GM12878 (cell line): ENCODE measurements at regions not wholly inside any gene's neighbourhood (a gene's known extent, or its start where the extent isn't known, plus 50 kb on each side); places are given as distances from the start of the nearest gene placed in this dataset.

Experiments used
- ATAC-seq: fragments of 200-7000 bp; cut with Tn5 transposase; 3 replicates; pipeline ENCODE4 v1.9.1; 2020; ENCODE audit warnings: mild to moderate bottlenecking, moderate library complexity
- BruUV-seq: library from RNA; stranded (reverse); fragments of 400-500 nt; replicated peaks from 2 replicates; lab custom pipeline; 2021; lab: Mats Ljungman, UMichigan
- CTCF ChIA-PET: fragments of 300-600 bp; sonication (Branson Sonifier 250); formaldehyde crosslinking; extraction: SDS; loops from one replicate; lab custom pipeline; 2021; ENCODE audit warnings: inconsistent platforms; lab: Yijun Ruan, JAX
- POLR2A ChIA-PET: fragments of 350-600 bp; formaldehyde crosslinking; extraction: SDS; loops from one replicate; lab custom pipeline; 2021; ENCODE audit warnings: inconsistent platforms; lab: Charles Lee
- RAD21 ChIA-PET: fragments of 300-600 bp; sonication (Branson Sonifier 250); formaldehyde crosslinking; loops from one replicate; lab custom pipeline; 2023; ENCODE audit warnings: antibody characterized with exemption; ENCODE audit not compliant: unreplicated experiment; lab: Charles Lee
- SMC1A ChIA-PET: fragments of 300-600 bp; sonication (Branson Sonifier 250); formaldehyde crosslinking; loops from one replicate; lab custom pipeline; 2023; ENCODE audit not compliant: unreplicated experiment, uncharacterized antibody; lab: Charles Lee
- DNase-seq: peaks from one replicate; pipeline ENCODE4 v3.0.0-alpha.2; 2011; ENCODE audit warnings: low read depth, low spot score
- FAIRE-seq: peaks from 3 replicates; lab custom pipeline; 2011; peaks lifted over from hg19 to GRCh38; lab: Jason Lieb, UNC
- H2AFZ ChIP-seq: 2 replicates; pipeline ENCODE4 v1.6.0; 2011; ENCODE audit warnings: low read depth, low read length, control low read depth; ENCODE audit not compliant: control insufficient read depth
- H3K27ac ChIP-seq: 2 replicates; pipeline ENCODE4 v1.5.1; 2011; ENCODE audit warnings: control low read depth; ENCODE audit not compliant: control insufficient read depth, insufficient read depth
- H3K27me3 ChIP-seq, 2 experiments: replicated peaks in 1 of 2; 2 replicates each; pipeline versions ENCODE4 v1.6.0 to v1.6.1; 2011; ENCODE audit warnings: low read length in 1 of 2; ENCODE audit not compliant: control insufficient read depth in 2 of 2, insufficient read depth in 2 of 2
- H3K36me3 ChIP-seq, 2 experiments: 2 replicates each; pipeline ENCODE4 v1.5.1; 2011; ENCODE audit warnings: low read length in 1 of 2; ENCODE audit not compliant: control insufficient read depth in 2 of 2, insufficient read depth in 2 of 2
- H3K4me1 ChIP-seq: 2 replicates; pipeline ENCODE4 v1.6.1; 2011; ENCODE audit warnings: mild to moderate bottlenecking, low read length, moderate library complexity, mixed read lengths; ENCODE audit not compliant: control insufficient read depth, insufficient read depth
- H3K4me2 ChIP-seq: 2 replicates; pipeline ENCODE4 v1.6.0; 2011; ENCODE audit warnings: control low read depth; ENCODE audit not compliant: control insufficient read depth, insufficient read depth
- H3K4me3 ChIP-seq: fragments of 200-600 bp; sonication (generic); 2 replicates; pipeline ENCODE4 v1.5.1; 2016
- H3K79me2 ChIP-seq: 2 replicates; pipeline ENCODE4 v1.6.0; 2011; ENCODE audit warnings: low read length; ENCODE audit not compliant: control insufficient read depth, insufficient read depth
- H3K9ac ChIP-seq: 2 replicates; pipeline ENCODE4 v1.8.0; 2011; ENCODE audit warnings: low read length, control low read depth, mixed read lengths; ENCODE audit not compliant: control insufficient read depth, insufficient read depth
- H3K9me3 ChIP-seq: replicated peaks from 3 replicates; pipeline ENCODE4 v1.5.1; 2011; ENCODE audit warnings: mild to moderate bottlenecking, low read length; ENCODE audit not compliant: control insufficient read depth, insufficient read depth
- H4K20me1 ChIP-seq: 2 replicates; pipeline ENCODE4 v1.6.0; 2011; ENCODE audit not compliant: control insufficient read depth, insufficient read depth
- BRCA1 ChIP-seq: IDR thresholded peaks from 2 replicates; pipeline ENCODE4 v1.6.1; 2011; ENCODE audit warnings: low read depth, low read length, improper control_type of control experiment
- EGR1 ChIP-seq, 2 experiments: IDR thresholded peaks; 1 replicate in 1 of 2; 2 replicates in 1 of 2; pipeline ENCODE4 v1.6.1; 2011 to 2012; ENCODE audit warnings: low read depth in 2 of 2, low read length in 2 of 2, borderline replicate concordance in 1 of 2, mild to moderate bottlenecking in 1 of 2, moderate library complexity in 1 of 2
- HDAC6 ChIP-seq: fragments of 200-600 bp; sonication (generic); IDR thresholded peaks from one replicate; pipeline ENCODE4 v1.8.0; 2017; ENCODE audit warnings: antibody characterized with exemption; ENCODE audit not compliant: unreplicated experiment
- HDGF ChIP-seq: fragments of 450-650 bp; IDR thresholded peaks from 2 replicates; pipeline ENCODE4 v1.6.1; 2016; ENCODE audit warnings: antibody characterized with exemption
- IRF4 ChIP-seq: IDR thresholded peaks from 2 replicates; pipeline ENCODE4 v1.6.1; 2011; ENCODE audit warnings: low read depth, low read length
- KDM1A ChIP-seq: fragments of 200-600 bp; sonication (generic); IDR thresholded peaks from 2 replicates; pipeline ENCODE4 v1.6.1; 2016; ENCODE audit warnings: borderline replicate concordance
- RAD51 ChIP-seq: fragments of 450-650 bp; IDR thresholded peaks from 2 replicates; pipeline ENCODE4 v1.6.1; 2016; ENCODE audit warnings: moderate library complexity, mild to moderate bottlenecking, inconsistent platforms
- SMARCA5 ChIP-seq: fragments of 450-650 bp; IDR thresholded peaks from 2 replicates; pipeline ENCODE4 v1.6.1; 2017; ENCODE audit warnings: mild to moderate bottlenecking
- YBX1 ChIP-seq: fragments of 450-650 bp; IDR thresholded peaks from 2 replicates; pipeline ENCODE4 v1.6.1; 2016; ENCODE audit warnings: antibody characterized with exemption
- WGBS: methylation state at CpG from one replicate; pipeline ENCODE4 v1.1.6; 2016; ENCODE audit warnings: low lambda C conversion rate; ENCODE audit not compliant: insufficient replicate concordance, insufficient coverage; ENCODE audit errors: missing lambda C conversion rate; 5-methylcytosine and 5-hydroxymethylcytosine counted together
- in situ Hi-C: fragments of 300-500 bp; cut with MboI; formaldehyde crosslinking; loops from 9 replicates; pipeline ENCODE4 v1.14.3; 2018; ENCODE audit warnings: mixed read lengths
- intact Hi-C: fragments of 100-400 bp; cut with micrococcal nuclease; formaldehyde crosslinking; loops from one replicate; pipeline ENCODE4 v1.14.2; 2022; ENCODE audit not compliant: unreplicated experiment
- TF ChIP-seq, protein P1 (sequence below): fragments of 450-650 bp; IDR thresholded peaks from 2 replicates; pipeline ENCODE4 v1.6.1; 2018; ENCODE audit warnings: mild to moderate bottlenecking, low read depth, moderate library complexity; ENCODE audit not compliant: partially characterized antibody
- TF ChIP-seq, protein P2 (sequence below): IDR thresholded peaks from 2 replicates; pipeline ENCODE4 v1.6.1; 2012; ENCODE audit warnings: low read depth, low read length, improper control_type of control experiment
- TF ChIP-seq, protein P3 (sequence below): fragments of 450-650 bp; IDR thresholded peaks from 2 replicates; pipeline ENCODE4 v1.6.1; 2017; ENCODE audit warnings: mild to moderate bottlenecking, moderate library complexity

DNA sequence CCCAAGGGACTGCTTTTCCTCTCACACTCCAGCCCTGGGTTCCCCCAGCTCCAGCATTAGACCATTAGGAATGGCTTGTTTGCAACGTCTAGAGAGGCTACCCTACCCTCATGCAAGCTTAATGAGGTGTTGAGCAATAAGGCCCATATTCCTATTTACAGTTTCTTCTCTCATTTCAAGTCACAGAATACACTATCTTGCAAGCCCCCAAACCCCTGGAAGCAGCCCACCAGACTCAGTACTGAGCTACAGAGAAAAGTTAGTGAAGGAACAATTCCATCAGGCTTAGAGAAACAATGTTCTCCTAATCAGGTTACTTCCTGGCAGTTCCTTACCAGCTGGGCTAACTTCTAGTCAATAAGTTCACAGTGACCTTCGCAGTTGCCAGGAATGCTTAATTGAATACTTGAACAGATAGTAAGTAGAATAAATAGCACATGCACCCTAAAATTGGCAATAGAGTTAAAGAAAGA, 606.5 kb upstream of the NOX3 start:
- Histone ChIP-seq H3K27me3 (peaks cover 0 to 2% of the 10 kb centered on the region in 2 experiments; a peak in 1 of 4 replicates), H3K4me2 (no peak overlapping the region), H3K9me3 (no peaks in the 10 kb centered on the region), H3K4me3 (no peak overlapping the region), H3K27ac (no peak overlapping the region), H3K36me3 (no peaks in the 10 kb centered on the region), H2AFZ (no peak overlapping the region), H3K4me1 (no peaks in the 10 kb centered on the region), H4K20me1 (no peaks in the 10 kb centered on the region), H3K9ac (no peak overlapping the region), H3K79me2 (no peaks in the 10 kb centered on the region)
- FAIRE-seq (no peak), DNase-seq (no peak), ATAC-seq (no peak)
- no TSS peak for BruUV-seq
- TF ChIP-seq BRCA1: no peak
- no peak for TF ChIP-seq RAD51
- no peak for TF ChIP-seq YBX1
- ChIA-PET RAD21 (no interaction called here), CTCF (no interaction called here), POLR2A (no interaction called here), SMC1A (no interaction called here)
- intact Hi-C loops (no loop called here), in situ Hi-C loops (no loop called here)
- WGBS: 16% methylated on average over 2 of the region's 2 CpGs

- no peaks in the 10 kb centered on the region for H3K36me3 ChIP-seq
- no peak overlapping the region for H3K4me2 ChIP-seq
- ChIA-PET CTCF (no interaction called here), RAD21 (no interaction called here), POLR2A (no interaction called here), SMC1A (no interaction called here)
- no peak overlapping the region for H3K27ac ChIP-seq
- no peaks in the 10 kb centered on the region for H4K20me1 ChIP-seq
- in situ Hi-C loops: no loop called here
- no peaks in the 10 kb centered on the region for H3K79me2 ChIP-seq
- H3K9me3 ChIP-seq: no peaks in the 10 kb centered on the region
- no peak overlapping the region for H2AFZ ChIP-seq
- ATAC-seq: no peak
- H3K4me1 ChIP-seq: no peaks in the 10 kb centered on the region
- 3% methylated on average over 6 of the region's 6 CpGs for WGBS
- intact Hi-C loops: no loop called here
- DNase-seq: no peak
- H3K4me3 ChIP-seq: no peak overlapping the region
- no TSS peak for BruUV-seq
- peaks cover 0 to 2% of the 10 kb centered on the region in 2 experiments; a peak in 1 of 4 replicates for H3K27me3 ChIP-seq
- no peak for FAIRE-seq
- H3K9ac ChIP-seq: no peak overlapping the region
- no peak for TF ChIP-seq KDM1A
- TF ChIP-seq HDGF: no peak
- TF ChIP-seq EGR1 (IDR thresholded peaks at IDR 0.05; ENCODE audit: borderline replicate concordance in 1 of 2, low read depth in 2 of 2, low read length in 2 of 2): no peak
- no peak for TF ChIP-seq IRF4
- TF ChIP-seq, protein P1, sequence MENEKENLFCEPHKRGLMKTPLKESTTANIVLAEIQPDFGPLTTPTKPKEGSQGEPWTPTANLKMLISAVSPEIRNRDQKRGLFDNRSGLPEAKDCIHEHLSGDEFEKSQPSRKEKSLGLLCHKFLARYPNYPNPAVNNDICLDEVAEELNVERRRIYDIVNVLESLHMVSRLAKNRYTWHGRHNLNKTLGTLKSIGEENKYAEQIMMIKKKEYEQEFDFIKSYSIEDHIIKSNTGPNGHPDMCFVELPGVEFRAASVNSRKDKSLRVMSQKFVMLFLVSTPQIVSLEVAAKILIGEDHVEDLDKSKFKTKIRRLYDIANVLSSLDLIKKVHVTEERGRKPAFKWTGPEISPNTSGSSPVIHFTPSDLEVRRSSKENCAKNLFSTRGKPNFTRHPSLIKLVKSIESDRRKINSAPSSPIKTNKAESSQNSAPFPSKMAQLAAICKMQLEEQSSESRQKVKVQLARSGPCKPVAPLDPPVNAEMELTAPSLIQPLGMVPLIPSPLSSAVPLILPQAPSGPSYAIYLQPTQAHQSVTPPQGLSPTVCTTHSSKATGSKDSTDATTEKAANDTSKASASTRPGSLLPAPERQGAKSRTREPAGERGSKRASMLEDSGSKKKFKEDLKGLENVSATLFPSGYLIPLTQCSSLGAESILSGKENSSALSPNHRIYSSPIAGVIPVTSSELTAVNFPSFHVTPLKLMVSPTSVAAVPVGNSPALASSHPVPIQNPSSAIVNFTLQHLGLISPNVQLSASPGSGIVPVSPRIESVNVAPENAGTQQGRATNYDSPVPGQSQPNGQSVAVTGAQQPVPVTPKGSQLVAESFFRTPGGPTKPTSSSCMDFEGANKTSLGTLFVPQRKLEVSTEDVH: no peak
- TF ChIP-seq, protein P2, sequence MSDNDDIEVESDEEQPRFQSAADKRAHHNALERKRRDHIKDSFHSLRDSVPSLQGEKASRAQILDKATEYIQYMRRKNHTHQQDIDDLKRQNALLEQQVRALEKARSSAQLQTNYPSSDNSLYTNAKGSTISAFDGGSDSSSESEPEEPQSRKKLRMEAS: no peak
- no peak for TF ChIP-seq HDAC6
- TF ChIP-seq, protein P3, sequence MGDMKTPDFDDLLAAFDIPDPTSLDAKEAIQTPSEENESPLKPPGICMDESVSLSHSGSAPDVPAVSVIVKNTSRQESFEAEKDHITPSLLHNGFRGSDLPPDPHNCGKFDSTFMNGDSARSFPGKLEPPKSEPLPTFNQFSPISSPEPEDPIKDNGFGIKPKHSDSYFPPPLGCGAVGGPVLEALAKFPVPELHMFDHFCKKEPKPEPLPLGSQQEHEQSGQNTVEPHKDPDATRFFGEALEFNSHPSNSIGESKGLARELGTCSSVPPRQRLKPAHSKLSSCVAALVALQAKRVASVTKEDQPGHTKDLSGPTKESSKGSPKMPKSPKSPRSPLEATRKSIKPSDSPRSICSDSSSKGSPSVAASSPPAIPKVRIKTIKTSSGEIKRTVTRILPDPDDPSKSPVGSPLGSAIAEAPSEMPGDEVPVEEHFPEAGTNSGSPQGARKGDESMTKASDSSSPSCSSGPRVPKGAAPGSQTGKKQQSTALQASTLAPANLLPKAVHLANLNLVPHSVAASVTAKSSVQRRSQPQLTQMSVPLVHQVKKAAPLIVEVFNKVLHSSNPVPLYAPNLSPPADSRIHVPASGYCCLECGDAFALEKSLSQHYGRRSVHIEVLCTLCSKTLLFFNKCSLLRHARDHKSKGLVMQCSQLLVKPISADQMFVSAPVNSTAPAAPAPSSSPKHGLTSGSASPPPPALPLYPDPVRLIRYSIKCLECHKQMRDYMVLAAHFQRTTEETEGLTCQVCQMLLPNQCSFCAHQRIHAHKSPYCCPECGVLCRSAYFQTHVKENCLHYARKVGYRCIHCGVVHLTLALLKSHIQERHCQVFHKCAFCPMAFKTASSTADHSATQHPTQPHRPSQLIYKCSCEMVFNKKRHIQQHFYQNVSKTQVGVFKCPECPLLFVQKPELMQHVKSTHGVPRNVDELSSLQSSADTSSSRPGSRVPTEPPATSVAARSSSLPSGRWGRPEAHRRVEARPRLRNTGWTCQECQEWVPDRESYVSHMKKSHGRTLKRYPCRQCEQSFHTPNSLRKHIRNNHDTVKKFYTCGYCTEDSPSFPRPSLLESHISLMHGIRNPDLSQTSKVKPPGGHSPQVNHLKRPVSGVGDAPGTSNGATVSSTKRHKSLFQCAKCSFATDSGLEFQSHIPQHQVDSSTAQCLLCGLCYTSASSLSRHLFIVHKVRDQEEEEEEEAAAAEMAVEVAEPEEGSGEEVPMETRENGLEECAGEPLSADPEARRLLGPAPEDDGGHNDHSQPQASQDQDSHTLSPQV: no peak
- TF ChIP-seq SMARCA5: no peak
These were observed 605.8 kb upstream of the NOX3 start for GRCh38 chr6:156061465-156061864.
